WI38 (cell line): ENCODE measurements at regions not wholly inside any gene's neighbourhood (a gene's known extent, or its start where the extent isn't known, plus 50 kb on each side); places are given as distances from the start of the nearest gene placed in this dataset.

ENCODE experiments used
- H3K4me3 ChIP-seq: 2 replicates; pipeline ENCODE4 v1.5.1; 2011; ENCODE audit warnings: low read depth, mild to moderate bottlenecking, control low read depth, low read length
- CTCF ChIP-seq: IDR thresholded peaks from 2 replicates; pipeline ENCODE4 v1.5.1; 2012; ENCODE audit warnings: low read depth, mild to moderate bottlenecking, control low read depth, low read length

- no peak for TF ChIP-seq CTCF
- H3K4me3 ChIP-seq: no peak overlapping the region
Observed at GRCh38 chr10:27611236-27611635, 107.1 kb downstream of the RAB18 start.

GRCh38 chr10:27611744-27612550 lies 107.8 kb downstream of the RAB18 start:
- no peak for TF ChIP-seq CTCF
- H3K4me3 ChIP-seq: no peak overlapping the region

GRCh38 chr10:27612551-27613035 lies 108.5 kb downstream of the RAB18 start:
- H3K4me3 ChIP-seq: no peak overlapping the region
- no peak for TF ChIP-seq CTCF

GRCh38 chr10:27614776-27615175 lies 110.7 kb downstream of the RAB18 start:
- TF ChIP-seq CTCF: no peak

GRCh38 chr10:27618036-27618615 lies 114.0 kb downstream of the RAB18 start:
- TF ChIP-seq CTCF: no peak

More at GRCh38 chr10:27614776-27615175, 110.7 kb downstream of the RAB18 start:
- H3K4me3 ChIP-seq: no peak overlapping the region

GRCh38 chr10:27618906-27619305 lies 114.8 kb downstream of the RAB18 start:
- no peak for TF ChIP-seq CTCF
- H3K4me3 ChIP-seq: no peak overlapping the region

More at GRCh38 chr10:27618036-27618615, 114.0 kb downstream of the RAB18 start:
- H3K4me3 ChIP-seq: no peak overlapping the region

GRCh38 chr10:27619329-27619728 lies 115.2 kb downstream of the RAB18 start:
- no peak for TF ChIP-seq CTCF
- H3K4me3 ChIP-seq: no peak overlapping the region
